Testis (tissue), 2 donors: ENCODE measurements at regions not wholly inside any gene's neighbourhood (a gene's known extent, or its start where the extent isn't known, plus 50 kb on each side); places are given as distances from the start of the nearest gene placed in this dataset.

Experiments used
- POLR2A ChIP-seq: fragments of 450-650 bp; IDR thresholded peaks from one replicate; pipeline ENCODE4 v1.6.1; 2017; ENCODE audit warnings: antibody characterized with exemption, mild to moderate bottlenecking, moderate library complexity
- TF ChIP-seq, protein P1 (sequence below), 3 experiments: fragments of 450-650 bp in 2 of 3; fragments of 200-600 bp in 1 of 3; sonication (generic) in 1 of 3; IDR thresholded peaks; one replicate each; pipeline ENCODE4 v1.5.1; 2016 to 2019; ENCODE audit warnings: antibody characterized with exemption in 3 of 3, mild to moderate bottlenecking in 2 of 3, moderate library complexity in 1 of 3

DNA sequence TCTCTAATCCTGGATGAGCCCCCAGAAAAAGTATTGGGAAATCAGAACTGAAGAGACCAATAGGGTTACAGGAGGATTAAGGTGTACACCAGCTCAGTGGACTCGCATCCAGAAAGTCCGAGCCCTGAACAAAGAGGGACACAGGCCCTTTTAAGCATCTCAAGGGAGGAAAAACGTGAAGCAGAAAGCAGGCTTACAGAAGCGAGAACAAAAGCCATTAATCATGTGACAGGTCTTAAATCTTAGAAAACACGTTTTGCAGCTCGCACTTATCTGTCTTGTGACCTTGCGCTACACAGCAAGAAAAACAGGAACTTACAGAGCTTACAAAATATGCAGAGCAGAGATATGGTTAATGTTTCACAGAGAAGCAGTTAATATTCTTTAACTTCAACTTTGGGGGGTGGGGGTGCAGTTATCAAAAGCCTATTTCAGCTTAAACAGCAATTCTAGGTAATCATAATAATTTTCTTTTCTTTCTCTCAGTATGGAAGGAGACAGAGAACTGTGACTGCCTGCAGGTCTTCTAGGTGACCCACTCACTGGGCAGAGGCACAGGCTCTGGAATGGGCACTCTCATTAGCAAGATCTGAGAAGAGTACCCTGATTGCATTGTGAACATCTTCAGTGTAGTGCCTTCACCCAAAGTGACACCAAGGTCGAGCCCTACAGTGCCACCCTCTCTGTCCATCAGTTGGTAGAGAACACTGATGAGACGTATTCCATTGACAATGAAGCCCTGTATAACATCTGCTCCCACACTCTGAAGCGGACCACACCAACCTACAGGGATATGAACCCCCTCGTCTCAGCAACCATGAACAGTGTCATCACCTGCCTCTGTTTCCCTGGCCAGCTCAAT is 65.0 kb upstream of the MOCS1 start:
- TF ChIP-seq, protein P1, sequence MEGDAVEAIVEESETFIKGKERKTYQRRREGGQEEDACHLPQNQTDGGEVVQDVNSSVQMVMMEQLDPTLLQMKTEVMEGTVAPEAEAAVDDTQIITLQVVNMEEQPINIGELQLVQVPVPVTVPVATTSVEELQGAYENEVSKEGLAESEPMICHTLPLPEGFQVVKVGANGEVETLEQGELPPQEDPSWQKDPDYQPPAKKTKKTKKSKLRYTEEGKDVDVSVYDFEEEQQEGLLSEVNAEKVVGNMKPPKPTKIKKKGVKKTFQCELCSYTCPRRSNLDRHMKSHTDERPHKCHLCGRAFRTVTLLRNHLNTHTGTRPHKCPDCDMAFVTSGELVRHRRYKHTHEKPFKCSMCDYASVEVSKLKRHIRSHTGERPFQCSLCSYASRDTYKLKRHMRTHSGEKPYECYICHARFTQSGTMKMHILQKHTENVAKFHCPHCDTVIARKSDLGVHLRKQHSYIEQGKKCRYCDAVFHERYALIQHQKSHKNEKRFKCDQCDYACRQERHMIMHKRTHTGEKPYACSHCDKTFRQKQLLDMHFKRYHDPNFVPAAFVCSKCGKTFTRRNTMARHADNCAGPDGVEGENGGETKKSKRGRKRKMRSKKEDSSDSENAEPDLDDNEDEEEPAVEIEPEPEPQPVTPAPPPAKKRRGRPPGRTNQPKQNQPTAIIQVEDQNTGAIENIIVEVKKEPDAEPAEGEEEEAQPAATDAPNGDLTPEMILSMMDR (IDR thresholded peaks at IDR 0.05), result no peak
- TF ChIP-seq POLR2A, result no peak
